ENCODE measurements at regions not wholly inside any gene's neighbourhood (a gene's known extent, or its start where the extent isn't known, plus 50 kb on each side); places are given as distances from the start of the nearest gene placed in this dataset.
"Not testable (repeated sequence)": the region's sequence is repeated elsewhere in the genome, so short reads cannot be mapped to it uniquely, and the experiment has no call there.

- Histone ChIP-seq H3K4me2 (ENCODE audit: low read length) (no peak overlapping the region), H3K4me1 (ENCODE audit: control insufficient read depth, low read length) (no peaks in the 10 kb centered on the region), H4K20me1 (ENCODE audit: control insufficient read depth, insufficient read depth, low read depth, low read length) (no peaks in the 10 kb centered on the region), H3F3A (ENCODE audit: control insufficient read depth, insufficient read depth) (no peaks in the 10 kb centered on the region), H3K79me2 (ENCODE audit: control insufficient read depth, low read length) (no peaks in the 10 kb centered on the region), H3K4me3 (ENCODE audit: low read length) (no peak overlapping the region), H3K27me3 (ENCODE audit: control insufficient read depth, low read length) (no peaks in the 10 kb centered on the region), H3K9me2 (replicated peaks; ENCODE audit: control insufficient read depth, low read length) (no peaks in the 10 kb centered on the region), H3K9me3 (ENCODE audit: control insufficient read depth, insufficient read depth, low read length) (peaks cover 24% of the 10 kb centered on the region; the same call in 1 of the 2 replicates), H3K27ac (ENCODE audit: low read depth, low read length) (no peak overlapping the region), H3K36me3 (ENCODE audit: control insufficient read depth, low read length) (peaks cover 91% of the 10 kb centered on the region)
- TF ChIP-seq EZH2phosphoT487 (IDR thresholded peaks at IDR 0.05; ENCODE audit: borderline replicate concordance, low read length), result no peak
- TF ChIP-seq CTCF (IDR thresholded peaks at IDR 0.05; ENCODE audit: low read depth, low read length, poor library complexity, severe bottlenecking), result no peak
Observed at GRCh38 chr7:149584530-149584929, 86.9 kb upstream of the ZNF746 start.

DNA sequence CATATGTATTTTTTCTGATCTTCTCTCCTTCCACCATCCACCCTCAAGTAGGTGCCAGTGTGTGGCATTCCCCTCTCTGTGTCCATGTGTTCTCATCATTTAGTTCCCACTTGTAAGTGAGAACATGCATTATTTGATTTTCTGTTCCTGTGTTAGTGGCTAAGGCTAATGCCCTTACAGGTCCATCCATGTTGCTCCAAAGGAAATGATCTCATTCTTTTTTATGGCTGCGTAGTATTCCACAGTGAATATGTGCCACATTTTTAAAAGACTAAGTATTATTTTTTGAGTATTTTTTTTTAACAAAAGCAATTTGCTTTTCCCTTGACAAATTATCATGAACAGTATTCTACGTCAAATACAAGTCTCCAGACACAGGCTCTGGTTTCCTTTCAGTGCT, 86.4 kb upstream of the ZNF746 start:
- H4K20me1 ChIP-seq (ENCODE audit: control insufficient read depth, insufficient read depth, low read depth, low read length), result no peaks in the 10 kb centered on the region
- H3F3A ChIP-seq (ENCODE audit: control insufficient read depth, insufficient read depth), result no peaks in the 10 kb centered on the region
- no peak overlapping the region for H3K4me3 ChIP-seq (ENCODE audit: low read length)
- peaks cover 86% of the 10 kb centered on the region for H3K36me3 ChIP-seq (ENCODE audit: control insufficient read depth, low read length)
- TF ChIP-seq CTCF (IDR thresholded peaks at IDR 0.05; ENCODE audit: low read depth, low read length, poor library complexity, severe bottlenecking) (no peak), EZH2phosphoT487 (IDR thresholded peaks at IDR 0.05; ENCODE audit: borderline replicate concordance, low read length) (no peak)
- H3K27me3 ChIP-seq (ENCODE audit: control insufficient read depth, low read length), result no peaks in the 10 kb centered on the region
- H3K9me2 ChIP-seq (replicated peaks; ENCODE audit: control insufficient read depth, low read length), result no peaks in the 10 kb centered on the region
- H3K4me1 ChIP-seq (ENCODE audit: control insufficient read depth, low read length), result no peaks in the 10 kb centered on the region
- H3K9me3 ChIP-seq (ENCODE audit: control insufficient read depth, insufficient read depth, low read length), result peaks cover 24% of the 10 kb centered on the region; the same call in 1 of the 2 replicates
- no peak overlapping the region for H3K27ac ChIP-seq (ENCODE audit: low read depth, low read length)
- H3K79me2 ChIP-seq (ENCODE audit: control insufficient read depth, low read length), result no peaks in the 10 kb centered on the region
- H3K4me2 ChIP-seq (ENCODE audit: low read length), result no peak overlapping the region

DNA sequence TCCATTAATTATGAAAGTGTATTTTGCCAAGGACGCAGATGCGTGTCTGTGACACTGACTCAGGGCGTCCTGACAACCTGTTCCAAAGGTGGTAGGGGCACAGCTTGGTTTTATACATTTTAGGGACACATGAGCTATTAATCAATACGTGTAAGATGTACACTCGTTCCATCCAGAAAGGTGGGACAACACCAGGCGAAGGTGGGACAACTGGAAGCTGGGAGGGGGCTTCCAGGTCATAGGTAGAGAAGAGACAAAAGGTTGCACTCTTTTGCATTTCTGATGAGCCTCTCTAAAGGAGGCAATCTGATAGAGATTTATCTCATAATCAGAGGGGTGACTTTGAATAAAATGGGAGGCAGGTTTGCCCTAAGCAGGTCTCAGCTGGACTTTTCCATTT, 82.7 kb upstream of the ZNF746 start:
- Histone ChIP-seq H3K27ac (ENCODE audit: low read depth, low read length) (no peak overlapping the region), H3K79me2 (ENCODE audit: control insufficient read depth, low read length) (no peaks in the 10 kb centered on the region), H3K4me1 (ENCODE audit: control insufficient read depth, low read length) (no peaks in the 10 kb centered on the region), H3K9me3 (ENCODE audit: control insufficient read depth, insufficient read depth, low read length) (peaks cover 24% of the 10 kb centered on the region; the same call in 1 of the 2 replicates), H3K27me3 (ENCODE audit: control insufficient read depth, low read length) (no peaks in the 10 kb centered on the region), H3K9me2 (replicated peaks; ENCODE audit: control insufficient read depth, low read length) (no peaks in the 10 kb centered on the region), H3K36me3 (ENCODE audit: control insufficient read depth, low read length) (peaks cover 56% of the 10 kb centered on the region), H3K4me3 (ENCODE audit: low read length) (no peak overlapping the region), H4K20me1 (ENCODE audit: control insufficient read depth, insufficient read depth, low read depth, low read length) (no peaks in the 10 kb centered on the region), H3F3A (ENCODE audit: control insufficient read depth, insufficient read depth) (no peaks in the 10 kb centered on the region), H3K4me2 (ENCODE audit: low read length) (no peak overlapping the region)
- TF ChIP-seq CTCF (IDR thresholded peaks at IDR 0.05; ENCODE audit: low read depth, low read length, poor library complexity, severe bottlenecking) (no peak), EZH2phosphoT487 (IDR thresholded peaks at IDR 0.05; ENCODE audit: borderline replicate concordance, low read length) (no peak)

GRCh38 chr7:149579365-149579764, 81.8 kb upstream of the ZNF746 start:
- H3K79me2 ChIP-seq (ENCODE audit: control insufficient read depth, low read length); H3F3A ChIP-seq (ENCODE audit: control insufficient read depth, insufficient read depth); H4K20me1 ChIP-seq (ENCODE audit: control insufficient read depth, insufficient read depth, low read depth, low read length); H3K4me3 ChIP-seq (ENCODE audit: low read length); H3K4me1 ChIP-seq (ENCODE audit: control insufficient read depth, low read length); H3K27me3 ChIP-seq (ENCODE audit: control insufficient read depth, low read length); H3K4me2 ChIP-seq (ENCODE audit: low read length); H3K9me2 ChIP-seq (replicated peaks; ENCODE audit: control insufficient read depth, low read length); H3K27ac ChIP-seq (ENCODE audit: low read depth, low read length): not testable (repeated sequence)
- peaks cover 19% of the 10 kb centered on the region; the same call in 1 of the 2 replicates for H3K9me3 ChIP-seq (ENCODE audit: control insufficient read depth, insufficient read depth, low read length)
- H3K36me3 ChIP-seq (ENCODE audit: control insufficient read depth, low read length), result peaks cover 47% of the 10 kb centered on the region

DNA sequence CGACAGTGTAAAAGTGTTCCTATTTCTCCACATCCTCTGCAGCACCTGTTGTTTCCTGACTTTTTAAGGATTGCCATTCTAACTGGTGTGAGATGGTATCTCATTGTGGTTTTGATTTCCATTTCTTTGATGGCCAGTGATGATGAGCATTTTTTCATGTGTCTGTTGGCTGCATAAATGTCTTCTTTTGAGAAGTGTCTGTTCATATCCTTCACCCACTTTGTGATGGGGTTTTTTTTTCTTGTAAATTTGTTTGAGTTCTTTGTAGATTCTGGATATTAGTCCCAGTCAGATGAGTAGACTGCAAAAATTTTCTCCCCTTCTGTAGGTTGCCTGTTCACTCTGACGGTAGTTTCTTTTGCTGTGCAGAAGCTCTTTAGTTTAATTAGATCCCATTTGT, 76.8 kb upstream of the ZNF746 start:
- H3K79me2 ChIP-seq (ENCODE audit: control insufficient read depth, low read length); H3K9me2 ChIP-seq (replicated peaks; ENCODE audit: control insufficient read depth, low read length); H3K9me3 ChIP-seq (ENCODE audit: control insufficient read depth, insufficient read depth, low read length); H3F3A ChIP-seq (ENCODE audit: control insufficient read depth, insufficient read depth); H3K27me3 ChIP-seq (ENCODE audit: control insufficient read depth, low read length); H3K4me2 ChIP-seq (ENCODE audit: low read length); H3K27ac ChIP-seq (ENCODE audit: low read depth, low read length); H4K20me1 ChIP-seq (ENCODE audit: control insufficient read depth, insufficient read depth, low read depth, low read length); H3K4me1 ChIP-seq (ENCODE audit: control insufficient read depth, low read length); H3K4me3 ChIP-seq (ENCODE audit: low read length): not testable (repeated sequence)
- H3K36me3 ChIP-seq (ENCODE audit: control insufficient read depth, low read length), result peaks cover 11% of the 10 kb centered on the region
